ENCODE measurements at regions not wholly inside any gene's neighbourhood (a gene's known extent, or its start where the extent isn't known, plus 50 kb on each side); places are given as distances from the start of the nearest gene placed in this dataset.
A peak's percentile ranks its signal among the peaks of the same experiment; 100 is the strongest.
"Not testable (repeated sequence)": the region's sequence is repeated elsewhere in the genome, so short reads cannot be mapped to it uniquely, and the experiment has no call there.

GRCh38 chrX:54615109-54615508 lies 85.1 kb downstream of the GNL3L start:
- Mint-ChIP-seq H3K27me3 (ENCODE audit: low read depth) (no peaks in the 10 kb centered on the region), H3K27ac (no peak overlapping the region), H3K36me3 (ENCODE audit: low read depth) (no peaks in the 10 kb centered on the region), H3K4me1 (ENCODE audit: low read depth) (no peaks in the 10 kb centered on the region), H3K9me3 (peaks cover 24% of the 10 kb centered on the region), H3K4me3 (ENCODE audit: low read depth) (no peak overlapping the region)
- intact Hi-C loops (cut with micrococcal nuclease), result no loop called here
- DNase-seq (ENCODE audit: low spot score), result no peak

- H3K27me3 Mint-ChIP-seq (ENCODE audit: low read depth), result peaks cover 3% of the 10 kb centered on the region
- H3K9me3 Mint-ChIP-seq, result peaks cover 31% of the 10 kb centered on the region
- H3K4me3 Mint-ChIP-seq (ENCODE audit: low read depth), result no peak overlapping the region
- peaks cover under 1% of the 10 kb centered on the region for H3K4me1 Mint-ChIP-seq (ENCODE audit: low read depth)
- no peak for DNase-seq (ENCODE audit: low spot score)
- intact Hi-C loops (cut with micrococcal nuclease), result no loop called here
- no peak overlapping the region for H3K27ac Mint-ChIP-seq
- peaks cover 6% of the 10 kb centered on the region for H3K36me3 Mint-ChIP-seq (ENCODE audit: low read depth)
Measured at GRCh38 chrX:54633641-54634040, 103.6 kb downstream of the GNL3L start.

DNA sequence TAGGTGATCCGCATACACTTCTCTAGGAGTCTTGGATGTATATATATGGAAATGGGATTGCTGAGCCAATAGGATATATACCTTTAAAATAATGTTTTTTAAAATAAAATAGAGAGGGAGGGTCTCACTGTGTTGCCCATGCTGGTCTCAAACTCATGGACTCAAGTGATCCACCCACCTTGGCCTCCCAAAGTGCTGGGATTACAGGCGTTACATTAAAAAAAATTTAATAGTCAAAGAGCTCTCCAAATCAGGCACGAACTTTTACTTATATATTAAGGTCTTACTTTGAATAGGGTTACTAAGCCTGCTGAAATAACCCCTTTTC lies 109.0 kb downstream of the GNL3L start:
- Mint-ChIP-seq H3K27me3 (ENCODE audit: low read depth) (no peaks in the 10 kb centered on the region), H3K4me1 (ENCODE audit: low read depth) (peaks cover 8% of the 10 kb centered on the region)

GRCh38 chrX:54639346-54640102 lies 109.5 kb downstream of the GNL3L start:
- peaks cover 8% of the 10 kb centered on the region for H3K4me1 Mint-ChIP-seq (ENCODE audit: low read depth)
- intact Hi-C loops (cut with micrococcal nuclease), result loop anchor here (1.0 to 5.0 kb wide), 7 partner anchors 109 to 957 kb away; partner anchors contain the start of genes APEX2 and GNL3L
- peak; percentile 89 for DNase-seq (ENCODE audit: low spot score)
- H3K4me3 Mint-ChIP-seq (ENCODE audit: low read depth), result peak overlapping the region; percentile 93
- no peaks in the 10 kb centered on the region for H3K27me3 Mint-ChIP-seq (ENCODE audit: low read depth)
- peaks cover 9% of the 10 kb centered on the region for H3K36me3 Mint-ChIP-seq (ENCODE audit: low read depth)
- peak overlapping the region; percentile 99 for H3K27ac Mint-ChIP-seq
- peaks cover 16% of the 10 kb centered on the region for H3K9me3 Mint-ChIP-seq

More for the DNA sequence above, 109.0 kb downstream of the GNL3L start:
- Mint-ChIP-seq H3K27ac (peak overlapping the region; percentile 99), H3K9me3 (peaks cover 16% of the 10 kb centered on the region), H3K36me3 (ENCODE audit: low read depth) (peaks cover 9% of the 10 kb centered on the region), H3K4me3 (ENCODE audit: low read depth) (peak overlapping the region; percentile 93)
- no peak for DNase-seq (ENCODE audit: low spot score)
- intact Hi-C loops (cut with micrococcal nuclease), result loop anchor here (1.0 to 5.0 kb wide), 6 partner anchors 109 to 957 kb away; partner anchors contain the start of genes APEX2 and GNL3L

DNA sequence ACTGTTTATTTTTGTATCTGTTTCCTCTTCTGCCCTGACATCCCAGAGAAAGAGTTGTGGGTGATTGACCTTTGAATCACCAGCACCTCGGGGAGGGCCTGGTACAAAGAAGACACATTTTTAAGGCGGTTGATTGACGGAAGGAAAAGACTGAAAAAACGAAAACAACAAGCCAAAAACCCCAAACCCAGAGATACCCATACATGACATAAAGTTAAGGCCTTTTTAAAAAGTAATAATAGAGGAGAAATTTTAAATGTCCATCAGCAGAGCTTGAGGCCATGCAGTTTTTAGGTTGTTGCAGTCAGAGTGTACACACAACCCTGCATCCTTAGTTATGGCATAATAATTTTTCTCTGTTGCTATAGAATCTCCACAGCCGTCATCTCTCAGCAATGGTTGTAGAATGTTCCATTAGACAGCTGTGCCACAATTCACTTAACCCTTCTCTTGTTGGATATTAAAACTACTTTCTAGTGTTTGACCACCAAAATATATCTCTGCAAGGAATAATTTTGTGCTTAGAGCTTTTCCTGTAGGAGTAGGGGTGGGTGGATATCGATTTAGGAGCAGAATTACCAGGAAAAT lies 110.2 kb downstream of the GNL3L start:
- Mint-ChIP-seq H3K27ac (peak overlapping the region; percentile 99), H3K36me3 (ENCODE audit: low read depth) (peaks cover 6% of the 10 kb centered on the region), H3K4me1 (ENCODE audit: low read depth) (peaks cover 8% of the 10 kb centered on the region), H3K9me3 (peaks cover 12% of the 10 kb centered on the region), H3K27me3 (ENCODE audit: low read depth) (no peaks in the 10 kb centered on the region), H3K4me3 (ENCODE audit: low read depth) (peak overlapping the region; percentile 93)
- intact Hi-C loops (cut with micrococcal nuclease), result loop anchor here (5.0 kb wide), 1 partner anchor 147 kb away; no protein-coding TSS in a partner anchor
- no peak for DNase-seq (ENCODE audit: low spot score)

- peak overlapping the region; percentile 28 for H3K27ac Mint-ChIP-seq
- no peaks in the 10 kb centered on the region for H3K27me3 Mint-ChIP-seq (ENCODE audit: low read depth)
- DNase-seq (ENCODE audit: low spot score), result no peak
- peaks cover 7% of the 10 kb centered on the region for H3K9me3 Mint-ChIP-seq
- H3K4me3 Mint-ChIP-seq (ENCODE audit: low read depth), result no peak overlapping the region
- H3K4me1 Mint-ChIP-seq (ENCODE audit: low read depth), result peaks cover 8% of the 10 kb centered on the region
- H3K36me3 Mint-ChIP-seq (ENCODE audit: low read depth), result peaks cover 5% of the 10 kb centered on the region
- intact Hi-C loops (cut with micrococcal nuclease), result loop anchor here (5.0 kb wide), 1 partner anchor 147 kb away; no protein-coding TSS in a partner anchor
Measured at GRCh38 chrX:54640736-54641135, 110.7 kb downstream of the GNL3L start.

DNA sequence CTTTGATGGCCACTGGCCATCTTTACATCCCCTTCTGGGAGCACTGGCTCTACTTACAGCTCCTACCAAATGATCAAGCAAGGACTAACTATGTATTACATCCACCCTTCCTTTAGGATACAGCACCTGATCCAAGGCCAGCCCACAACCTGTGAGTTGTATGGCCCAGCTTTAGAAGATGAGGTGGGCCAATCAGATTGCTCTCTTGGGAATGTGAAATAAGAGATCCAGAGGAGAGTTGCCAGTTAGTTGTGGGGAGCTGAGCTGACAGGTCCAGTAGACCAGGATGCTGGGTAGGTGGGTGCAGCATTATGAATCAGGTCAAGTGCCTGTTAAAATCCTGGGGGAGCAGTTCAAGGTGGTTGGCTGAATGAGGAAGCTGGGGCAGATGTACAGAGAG lies 111.5 kb downstream of the GNL3L start:
- DNase-seq (ENCODE audit: low spot score), result no peak
- intact Hi-C loops (cut with micrococcal nuclease), result loop anchor here (5.0 kb wide), 1 partner anchor 146 kb away; no protein-coding TSS in a partner anchor
- Mint-ChIP-seq H3K4me3 (ENCODE audit: low read depth) (no peak overlapping the region), H3K27me3 (ENCODE audit: low read depth) (no peaks in the 10 kb centered on the region), H3K36me3 (ENCODE audit: low read depth) (peaks cover 3% of the 10 kb centered on the region), H3K9me3 (peaks cover 4% of the 10 kb centered on the region), H3K27ac (peak overlapping the region; percentile 5), H3K4me1 (ENCODE audit: low read depth) (peaks cover 8% of the 10 kb centered on the region)

DNA sequence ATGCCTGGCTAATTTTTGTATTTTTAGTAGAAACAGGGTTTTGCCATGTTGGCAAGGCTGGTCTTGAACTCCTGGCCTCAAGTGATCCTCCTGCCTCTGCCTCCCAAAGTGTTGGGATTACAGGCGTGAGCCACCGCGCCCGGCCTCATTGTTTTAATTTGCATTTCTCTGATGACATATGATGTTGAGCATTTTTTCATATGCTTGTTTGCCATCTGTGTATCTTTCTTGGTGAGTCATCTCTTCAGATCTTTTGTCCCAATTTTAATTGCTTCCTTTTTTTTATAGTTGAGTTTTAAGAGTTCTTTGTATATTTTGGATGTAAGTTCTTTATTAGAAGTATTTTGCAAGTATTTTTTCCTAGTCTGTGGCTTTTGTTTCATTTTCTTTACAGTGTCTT lies 117.6 kb downstream of the GNL3L start:
- H3K4me1 Mint-ChIP-seq (ENCODE audit: low read depth); intact Hi-C loops (cut with micrococcal nuclease); DNase-seq (ENCODE audit: low spot score); H3K27me3 Mint-ChIP-seq (ENCODE audit: low read depth); H3K9me3 Mint-ChIP-seq; H3K36me3 Mint-ChIP-seq (ENCODE audit: low read depth); H3K4me3 Mint-ChIP-seq (ENCODE audit: low read depth); H3K27ac Mint-ChIP-seq: not testable (repeated sequence)

GRCh38 chrX:54659547-54659946 lies 129.5 kb downstream of the GNL3L start:
- Mint-ChIP-seq H3K27me3 (ENCODE audit: low read depth) (no peaks in the 10 kb centered on the region), H3K9me3 (peaks cover 6% of the 10 kb centered on the region), H3K4me3 (ENCODE audit: low read depth) (no peak overlapping the region), H3K4me1 (ENCODE audit: low read depth) (no peaks in the 10 kb centered on the region), H3K36me3 (ENCODE audit: low read depth) (no peaks in the 10 kb centered on the region), H3K27ac (no peak overlapping the region)
- intact Hi-C loops (cut with micrococcal nuclease), result no loop called here
- no peak for DNase-seq (ENCODE audit: low spot score)

DNA sequence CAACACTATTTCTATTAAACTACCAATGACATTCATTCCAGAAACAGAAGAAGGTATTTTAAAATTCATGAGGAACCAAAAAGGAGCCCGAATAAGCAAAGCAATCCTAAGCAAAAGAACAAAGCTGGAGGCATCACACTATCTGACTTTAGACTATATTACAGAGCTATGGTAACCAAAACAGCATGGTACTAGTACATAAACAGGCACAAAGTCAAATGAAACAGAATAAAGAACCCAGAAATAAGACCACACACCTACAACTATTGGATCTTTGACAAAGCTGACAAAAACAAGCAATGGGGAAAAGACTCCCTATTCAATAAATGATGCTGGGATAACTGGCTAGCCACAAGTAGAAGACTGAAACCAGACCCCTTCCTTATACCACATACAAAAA lies 122.3 kb downstream of the ITIH6 start:
- Mint-ChIP-seq H3K27me3 (ENCODE audit: low read depth) (no peaks in the 10 kb centered on the region), H3K4me1 (ENCODE audit: low read depth) (no peaks in the 10 kb centered on the region), H3K36me3 (ENCODE audit: low read depth) (no peaks in the 10 kb centered on the region), H3K4me3 (ENCODE audit: low read depth) (no peak overlapping the region), H3K9me3 (peaks cover 17% of the 10 kb centered on the region), H3K27ac (no peak overlapping the region)
- no peak for DNase-seq (ENCODE audit: low spot score)
- intact Hi-C loops (cut with micrococcal nuclease), result no loop called here

- intact Hi-C loops (cut with micrococcal nuclease), result no loop called here
- Mint-ChIP-seq H3K4me1 (ENCODE audit: low read depth) (no peaks in the 10 kb centered on the region), H3K4me3 (ENCODE audit: low read depth) (no peak overlapping the region), H3K36me3 (ENCODE audit: low read depth) (no peaks in the 10 kb centered on the region), H3K27ac (no peak overlapping the region), H3K9me3 (no peaks in the 10 kb centered on the region), H3K27me3 (ENCODE audit: low read depth) (no peaks in the 10 kb centered on the region)
- DNase-seq (ENCODE audit: low spot score), result no peak
Measured at GRCh38 chrX:54695231-54695630, 102.8 kb downstream of the ITIH6 start.

DNA sequence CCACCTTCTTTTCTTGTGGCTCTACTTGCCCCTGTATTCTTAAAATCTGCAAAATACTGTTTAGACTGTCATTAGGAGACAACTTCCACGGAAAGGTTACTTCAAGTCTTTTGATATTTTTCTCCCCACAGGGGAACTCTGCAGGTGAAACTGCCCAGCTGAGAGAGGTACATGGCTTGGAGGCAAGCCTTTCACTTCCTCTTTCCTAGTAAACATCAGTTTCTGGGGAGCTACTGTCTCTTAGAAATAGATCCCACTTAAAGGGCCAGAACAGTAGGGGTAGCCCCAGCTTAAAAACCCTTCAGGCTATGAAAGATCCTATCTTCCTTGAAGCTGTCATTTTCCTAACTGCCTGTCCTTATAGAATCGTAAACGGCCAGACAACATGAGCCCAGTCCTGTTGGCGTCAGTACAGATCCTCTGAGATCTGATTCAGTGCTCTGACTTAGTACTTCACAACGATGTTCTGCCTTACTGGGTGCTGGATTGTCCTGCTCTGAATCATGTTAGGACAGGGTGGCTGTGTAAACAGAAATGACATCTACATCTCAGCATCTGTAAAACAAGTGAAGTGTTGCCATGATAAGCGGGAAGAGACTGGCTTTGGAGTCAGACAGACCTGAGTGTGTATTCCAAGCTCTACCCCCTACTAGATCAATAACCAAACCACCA lies 102.1 kb downstream of the ITIH6 start:
- no peak overlapping the region for H3K27ac Mint-ChIP-seq
- DNase-seq (ENCODE audit: low spot score), result no peak
- no peaks in the 10 kb centered on the region for H3K27me3 Mint-ChIP-seq (ENCODE audit: low read depth)
- intact Hi-C loops (cut with micrococcal nuclease), result no loop called here
- H3K4me3 Mint-ChIP-seq (ENCODE audit: low read depth), result no peak overlapping the region
- no peaks in the 10 kb centered on the region for H3K9me3 Mint-ChIP-seq
- no peaks in the 10 kb centered on the region for H3K36me3 Mint-ChIP-seq (ENCODE audit: low read depth)
- H3K4me1 Mint-ChIP-seq (ENCODE audit: low read depth), result no peaks in the 10 kb centered on the region

Data from activated T-helper 2 cell treated with anti-CD3 and anti-CD28 coated beads, Interferon-gamma antibody, Interleukin-2, Interleukin-4, amounts not matched to agents 10 μg/mL and 5 μg/mL and 100 μg/mL, durations not matched to agents 14 hours and 24 hours and 36 hours (primary cell).